ENCODE measurements at regions not wholly inside any gene's neighbourhood (a gene's known extent, or its start where the extent isn't known, plus 50 kb on each side); places are given as distances from the start of the nearest gene placed in this dataset.
A peak's percentile ranks its signal among the peaks of the same experiment; 100 is the strongest.
"Not testable (repeated sequence)": the region's sequence is repeated elsewhere in the genome, so short reads cannot be mapped to it uniquely, and the experiment has no call there.

GRCh38 chr1:112105557-112105956 is 116.1 kb upstream of the KCND3 start:
- DNase-seq = no peak

DNA sequence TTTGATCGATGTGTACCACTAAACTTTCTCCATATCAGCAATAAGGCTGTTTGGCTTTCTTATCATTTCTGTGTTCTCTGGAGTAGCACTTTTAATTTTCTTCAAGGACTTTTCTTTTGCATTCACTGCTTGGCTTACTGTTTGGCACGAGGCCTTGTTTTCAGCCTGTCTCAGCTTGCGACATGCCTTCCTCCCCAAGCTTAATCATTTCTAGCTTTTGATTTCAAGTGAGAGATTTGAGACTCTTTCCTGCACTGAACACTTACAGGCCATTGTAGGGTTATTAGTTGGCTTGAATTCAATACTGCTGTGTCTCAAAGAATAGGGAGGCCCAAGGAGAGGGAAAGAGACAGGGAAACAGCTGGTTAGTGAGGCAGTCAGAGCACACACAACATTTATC is 120.6 kb upstream of the KCND3 start:
- no peak for DNase-seq

GRCh38 chr1:112111734-112112133 is 122.3 kb upstream of the KCND3 start:
- DNase-seq = no peak

- no peak for DNase-seq
These were observed 125.1 kb upstream of the KCND3 start for GRCh38 chr1:112114540-112114939.

DNA sequence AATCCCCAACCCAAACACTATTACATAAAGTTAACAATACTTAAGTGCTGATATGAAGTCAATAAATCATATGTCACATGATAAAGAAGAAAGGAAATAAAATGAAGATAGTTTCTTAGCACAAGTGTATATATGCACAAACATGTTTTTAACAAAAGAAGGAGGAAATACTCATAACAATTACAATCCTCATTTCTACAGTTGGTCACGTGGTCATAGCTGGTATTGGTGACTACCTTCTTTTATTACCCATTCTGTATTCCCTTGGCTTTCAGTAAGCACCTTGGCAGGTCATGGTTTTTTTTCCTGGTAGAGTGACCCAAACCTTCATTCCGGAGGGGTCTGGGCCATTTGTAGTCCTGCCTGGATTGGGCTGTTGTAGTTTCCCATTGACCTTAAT is 137.1 kb upstream of the KCND3 start:
- DNase-seq = no peak

GRCh38 chr1:112127606-112128005 is 138.1 kb upstream of the KCND3 start:
- DNase-seq = not testable (repeated sequence)

DNA sequence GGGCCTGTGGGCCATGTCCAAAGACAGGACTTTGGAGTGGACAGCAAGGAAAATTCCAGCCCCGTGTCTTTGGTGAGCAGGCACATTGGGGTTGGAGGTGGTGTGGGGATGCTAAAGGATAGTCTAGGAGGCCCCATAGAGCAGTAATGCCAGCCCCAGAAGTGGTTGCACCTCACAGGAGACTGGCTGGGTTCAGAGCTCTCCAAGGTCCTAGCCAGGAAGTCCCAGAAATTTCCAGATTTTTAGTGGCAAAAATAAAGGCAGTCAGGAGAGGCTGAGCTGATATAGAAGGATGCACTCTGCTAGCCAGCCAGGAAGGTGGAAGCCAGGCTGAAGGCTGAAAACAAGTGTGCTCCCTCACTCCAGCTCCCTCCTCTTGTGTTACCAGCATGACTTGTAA is 144.0 kb upstream of the KCND3 start:
- DNase-seq = no peak

GRCh38 chr1:112140743-112141142 is 151.3 kb upstream of the KCND3 start:
- DNase-seq = no peak

GRCh38 chr1:112141301-112141700 is 151.8 kb upstream of the KCND3 start:
- no peak for DNase-seq

- no peak for DNase-seq
These were observed 152.5 kb upstream of the KCND3 start for GRCh38 chr1:112141923-112142322.

- no peak for DNase-seq
These were observed 154.5 kb upstream of the KCND3 start for GRCh38 chr1:112143871-112144441.

DNA sequence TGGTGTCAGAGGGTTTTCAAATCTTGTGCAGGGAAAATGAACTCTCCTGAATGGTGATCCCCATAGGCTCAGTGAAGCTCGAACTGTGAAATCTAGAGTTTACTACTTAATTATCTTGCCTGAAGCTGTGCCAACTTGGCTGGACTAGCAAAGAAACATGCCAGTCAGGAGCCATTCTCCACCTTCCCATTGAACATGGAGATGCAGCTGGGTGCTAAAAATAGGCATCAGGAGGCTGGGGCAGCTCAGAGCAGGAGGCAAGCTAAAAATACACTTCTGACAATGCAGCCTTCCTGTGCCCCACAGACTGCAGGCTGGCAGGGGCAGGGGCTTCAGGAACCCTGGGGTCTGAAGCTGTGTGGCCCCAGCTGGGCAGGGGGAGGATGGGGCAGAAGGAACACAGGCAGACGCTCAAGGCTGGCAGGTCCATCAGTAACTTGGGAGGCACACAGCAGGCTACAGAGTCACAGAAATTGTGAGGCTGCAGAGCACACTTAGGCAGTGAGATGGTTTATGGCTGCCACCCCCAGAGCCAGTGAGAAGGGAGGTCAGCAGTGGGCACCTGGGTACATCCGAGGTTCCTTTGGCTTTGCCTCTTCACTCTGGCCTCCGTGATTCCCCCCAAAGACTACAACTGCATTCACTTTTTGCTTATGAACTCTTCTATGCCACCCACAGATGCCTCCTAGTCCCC is 155.4 kb upstream of the KCND3 start:
- no peak for DNase-seq

DNA sequence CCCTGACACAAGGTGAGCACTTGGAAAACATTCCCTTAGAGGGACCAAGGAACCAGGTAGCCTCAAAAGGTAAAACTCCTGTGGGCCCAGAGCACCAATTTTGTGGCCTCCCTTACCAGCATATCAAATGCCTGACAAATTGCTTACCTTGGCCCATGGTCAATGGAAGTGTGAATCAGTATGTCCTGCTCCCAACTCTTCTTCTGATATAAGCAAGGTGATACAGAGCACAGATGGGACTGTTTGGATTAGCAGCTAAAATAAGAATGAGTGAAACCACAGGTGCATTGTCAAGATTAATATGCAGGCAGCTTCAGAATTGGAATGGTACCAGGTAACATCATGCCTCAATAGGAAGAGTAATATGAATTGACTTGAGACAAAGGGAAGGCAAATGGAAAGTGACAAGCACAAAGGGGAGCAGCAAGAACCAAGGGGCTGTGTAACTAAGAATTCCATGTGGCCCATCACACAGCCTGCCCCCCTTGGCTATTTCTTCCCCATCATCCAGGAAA is 156.8 kb upstream of the KCND3 start:
- DNase-seq = no peak

GRCh38 chr1:112160214-112160613 is 170.7 kb upstream of the KCND3 start:
- not testable (repeated sequence) for DNase-seq

GRCh38 chr1:112165375-112165774 is 175.9 kb upstream of the KCND3 start:
- DNase-seq = no peak

- no peak for DNase-seq
These were observed 180.0 kb upstream of the KCND3 start for GRCh38 chr1:112169517-112169916.

GRCh38 chr1:112172294-112172882 is 182.9 kb upstream of the KCND3 start:
- DNase-seq = peak; percentile 54

DNA sequence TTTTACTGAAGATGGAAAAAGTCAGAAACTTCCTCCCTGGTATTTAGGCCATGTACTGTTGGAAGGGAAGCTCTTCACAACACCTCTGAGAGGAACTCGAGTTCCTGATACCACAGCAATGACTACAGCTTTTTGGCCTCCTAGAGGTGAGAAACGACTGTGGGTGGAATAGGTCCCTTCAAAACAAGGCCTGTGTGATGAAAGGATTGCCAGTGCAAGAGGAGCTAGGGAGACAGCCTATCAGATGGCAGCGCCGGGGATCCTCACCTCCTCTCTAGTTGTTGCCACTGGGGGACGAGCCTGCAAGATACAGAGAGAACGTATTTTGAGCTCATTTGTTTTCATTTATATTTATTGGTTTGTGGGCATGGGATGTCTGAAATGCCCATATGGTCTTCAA is 187.8 kb upstream of the KCND3 start:
- DNase-seq = no peak

GRCh38 chr1:112188611-112189010 is 199.1 kb upstream of the KCND3 start:
- no peak for DNase-seq

DNA sequence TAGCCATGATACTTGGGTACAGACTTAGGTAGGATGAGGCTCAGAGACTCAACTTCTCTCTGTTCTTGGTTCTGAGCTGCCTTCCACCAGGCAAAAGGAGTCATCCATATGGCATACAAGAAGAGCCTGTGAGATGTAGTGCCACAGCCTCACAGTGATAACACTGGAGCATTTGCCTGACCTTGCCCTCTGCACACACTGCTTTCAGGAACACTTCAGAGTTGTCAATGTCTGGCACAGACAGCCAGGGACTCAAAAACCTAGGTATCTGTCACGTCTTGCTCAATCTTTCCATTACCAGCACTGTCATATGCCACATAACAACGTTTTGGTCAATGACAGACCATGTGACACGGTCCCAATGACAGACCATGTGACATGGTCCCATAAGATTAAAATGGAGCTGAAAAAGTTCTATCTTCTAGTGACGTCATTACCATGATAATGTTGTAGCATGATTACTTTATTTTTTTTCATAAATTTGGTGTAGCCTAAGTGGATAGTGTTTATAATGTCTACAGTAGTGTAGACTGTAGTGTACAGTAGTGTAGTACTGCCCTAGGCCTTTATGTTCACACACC is 199.9 kb upstream of the CTTNBP2NL start:
- no peak for DNase-seq

- no peak for DNase-seq
These were observed 199.3 kb upstream of the CTTNBP2NL start for GRCh38 chr1:112196731-112197130.

- DNase-seq = no peak
These were observed 186.5 kb upstream of the CTTNBP2NL start for GRCh38 chr1:112209493-112209892.

DNA sequence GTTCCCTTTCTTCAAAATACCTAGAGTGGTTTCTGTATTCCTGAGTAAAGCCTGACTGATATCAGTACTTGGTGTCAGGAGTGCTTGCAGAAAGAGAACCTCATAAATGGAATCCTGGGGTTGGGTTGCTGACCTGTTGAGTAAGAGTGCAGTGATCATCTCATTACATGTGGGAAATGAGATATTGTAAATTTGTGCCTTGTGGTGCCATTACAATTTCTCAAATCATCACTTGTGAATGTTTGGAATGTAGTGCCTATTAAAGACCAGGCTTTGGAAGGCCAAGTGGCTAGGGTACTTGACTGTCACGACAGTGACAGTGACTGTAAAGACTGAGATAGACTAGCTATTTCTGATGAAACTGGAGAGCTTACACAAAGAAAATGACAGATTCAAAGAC is 176.7 kb upstream of the CTTNBP2NL start:
- DNase-seq = no peak

GRCh38 chr1:112230232-112230631 is 165.8 kb upstream of the CTTNBP2NL start:
- no peak for DNase-seq
